ENCODE measurements at regions not wholly inside any gene's neighbourhood (a gene's known extent, or its start where the extent isn't known, plus 50 kb on each side); places are given as distances from the start of the nearest gene placed in this dataset.

DNA sequence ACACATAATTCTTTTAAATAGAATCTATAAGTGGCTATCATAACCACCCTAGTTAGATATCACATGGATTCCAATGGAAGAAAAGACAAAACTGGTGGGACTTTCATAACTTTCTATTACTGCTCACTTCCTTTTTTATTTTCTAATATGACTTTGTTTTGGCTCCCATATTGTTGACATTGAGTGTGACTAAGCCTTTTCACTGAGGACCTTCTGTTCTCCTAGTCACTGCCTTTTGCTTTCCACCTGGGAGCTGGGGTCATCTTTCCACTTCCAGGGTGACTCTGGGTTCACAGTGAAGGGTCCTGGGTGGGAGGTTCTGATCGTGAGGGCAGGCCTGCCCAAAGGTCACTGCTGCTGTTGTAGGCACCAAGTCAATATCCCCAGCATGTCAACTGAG, 275.8 kb downstream of the TGFB2 start:
- TF ChIP-seq, protein P1, sequence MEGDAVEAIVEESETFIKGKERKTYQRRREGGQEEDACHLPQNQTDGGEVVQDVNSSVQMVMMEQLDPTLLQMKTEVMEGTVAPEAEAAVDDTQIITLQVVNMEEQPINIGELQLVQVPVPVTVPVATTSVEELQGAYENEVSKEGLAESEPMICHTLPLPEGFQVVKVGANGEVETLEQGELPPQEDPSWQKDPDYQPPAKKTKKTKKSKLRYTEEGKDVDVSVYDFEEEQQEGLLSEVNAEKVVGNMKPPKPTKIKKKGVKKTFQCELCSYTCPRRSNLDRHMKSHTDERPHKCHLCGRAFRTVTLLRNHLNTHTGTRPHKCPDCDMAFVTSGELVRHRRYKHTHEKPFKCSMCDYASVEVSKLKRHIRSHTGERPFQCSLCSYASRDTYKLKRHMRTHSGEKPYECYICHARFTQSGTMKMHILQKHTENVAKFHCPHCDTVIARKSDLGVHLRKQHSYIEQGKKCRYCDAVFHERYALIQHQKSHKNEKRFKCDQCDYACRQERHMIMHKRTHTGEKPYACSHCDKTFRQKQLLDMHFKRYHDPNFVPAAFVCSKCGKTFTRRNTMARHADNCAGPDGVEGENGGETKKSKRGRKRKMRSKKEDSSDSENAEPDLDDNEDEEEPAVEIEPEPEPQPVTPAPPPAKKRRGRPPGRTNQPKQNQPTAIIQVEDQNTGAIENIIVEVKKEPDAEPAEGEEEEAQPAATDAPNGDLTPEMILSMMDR (IDR thresholded peaks at IDR 0.05; ENCODE audit: insufficient read depth, low read length, poor library complexity, severe bottlenecking): no peak
- no peak for TF ChIP-seq EZH2phosphoT487 (conservative IDR thresholded peaks at IDR 0.05; ENCODE audit: low read length)
